Stimulated activated CD4-positive, alpha-beta T cell treated with anti-CD3 and anti-CD28 coated beads, Interleukin-12 subunit alpha, Interleukin-12 subunit beta, amount 100 ng/mL, for 48 hours (primary cell): ENCODE measurements at regions not wholly inside any gene's neighbourhood (a gene's known extent, or its start where the extent isn't known, plus 50 kb on each side); places are given as distances from the start of the nearest gene placed in this dataset.
"Not testable (repeated sequence)": the region's sequence is repeated elsewhere in the genome, so short reads cannot be mapped to it uniquely, and the experiment has no call there.

Source experiments
- DNase-seq, 3 donors: peaks; one replicate each; pipeline ENCODE4 v3.0.0-alpha.2; 2020; ENCODE audit warnings: low read depth in 2 of 3, low spot score in 1 of 3

DNA sequence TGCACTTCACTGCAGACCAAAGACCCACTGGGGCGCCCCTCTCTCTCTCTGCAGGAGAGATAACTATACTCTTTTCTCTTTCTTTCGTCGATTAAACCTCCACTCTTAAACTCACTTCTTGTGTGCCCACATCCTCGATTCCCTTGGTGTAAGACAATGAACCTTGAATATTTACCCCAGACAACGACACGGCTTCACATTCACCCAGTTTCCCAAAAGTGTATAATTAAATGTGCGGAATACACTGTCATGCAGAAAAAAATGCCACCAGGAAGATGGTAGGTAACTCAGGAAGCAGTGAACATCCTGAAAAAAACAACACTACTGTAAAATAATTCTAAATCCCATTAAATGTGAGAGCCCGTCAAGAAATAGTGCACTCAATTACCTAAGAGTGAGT lies 882.2 kb downstream of the TYW1 start:
- no peak for DNase-seq

DNA sequence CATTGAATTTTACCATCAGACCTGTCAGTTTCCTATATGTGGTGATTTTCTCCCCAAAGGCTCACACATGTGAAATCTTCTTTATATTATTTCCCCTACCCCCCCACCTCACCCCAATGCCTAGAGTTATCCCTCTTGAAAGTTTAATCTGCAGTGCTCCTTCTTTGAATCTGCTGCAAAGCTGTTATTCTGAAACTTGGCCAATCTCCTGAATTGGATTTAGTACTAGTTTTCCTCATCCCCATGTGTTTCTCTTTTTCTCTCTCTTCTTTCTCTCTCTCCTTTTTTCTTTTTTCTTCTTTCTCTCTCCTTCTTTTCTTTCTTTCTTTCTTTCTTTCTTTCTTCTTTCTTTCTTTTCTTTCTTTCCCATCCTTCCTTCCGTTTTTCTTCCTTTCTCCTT lies 886.2 kb downstream of the TYW1 start:
- no peak for DNase-seq

GRCh38 chr7:67890316-67890715 lies 893.7 kb downstream of the TYW1 start:
- DNase-seq = no peak

GRCh38 chr7:67894746-67895145 lies 898.1 kb downstream of the TYW1 start:
- DNase-seq = no peak

DNA sequence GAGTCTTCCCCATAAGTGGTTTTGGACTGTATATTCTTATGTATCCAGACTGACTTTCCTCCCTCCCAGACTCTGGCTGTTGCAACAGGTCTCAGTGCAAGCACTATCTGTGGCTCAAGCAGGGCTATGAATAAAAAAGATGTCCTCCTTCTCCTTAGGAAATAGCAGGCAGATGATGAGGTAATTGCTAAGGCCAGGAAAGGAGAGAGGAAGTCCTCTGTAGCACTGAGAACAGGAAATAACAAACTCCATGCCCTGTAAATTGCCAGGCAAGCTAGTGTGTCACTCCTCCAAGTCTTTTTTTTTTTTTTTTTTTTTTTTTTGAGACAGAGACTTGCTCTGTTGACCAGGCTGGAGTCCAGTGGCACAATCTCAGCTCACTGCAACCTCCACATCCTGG lies 900.1 kb downstream of the TYW1 start:
- DNase-seq = no peak

DNA sequence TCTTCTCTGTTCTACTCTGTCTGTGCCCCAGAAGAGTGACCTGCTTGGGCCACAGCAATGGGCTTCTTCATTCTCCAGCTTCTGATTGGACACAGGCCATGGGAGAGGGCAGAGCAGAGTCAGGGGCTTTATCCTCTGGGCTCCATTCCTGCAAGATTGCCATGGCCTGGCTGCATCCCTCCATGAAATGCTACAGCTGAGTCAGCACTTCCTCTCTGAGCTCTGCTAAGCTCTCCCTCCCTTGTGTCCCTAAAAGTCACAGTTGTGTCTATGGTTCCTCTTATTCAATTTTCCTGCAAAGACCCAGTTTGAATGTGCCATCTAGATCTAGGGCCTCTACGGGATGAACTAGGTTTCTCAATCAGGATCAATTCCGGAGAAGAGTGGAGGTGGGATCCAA lies 903.8 kb downstream of the TYW1 start:
- DNase-seq = no peak

DNA sequence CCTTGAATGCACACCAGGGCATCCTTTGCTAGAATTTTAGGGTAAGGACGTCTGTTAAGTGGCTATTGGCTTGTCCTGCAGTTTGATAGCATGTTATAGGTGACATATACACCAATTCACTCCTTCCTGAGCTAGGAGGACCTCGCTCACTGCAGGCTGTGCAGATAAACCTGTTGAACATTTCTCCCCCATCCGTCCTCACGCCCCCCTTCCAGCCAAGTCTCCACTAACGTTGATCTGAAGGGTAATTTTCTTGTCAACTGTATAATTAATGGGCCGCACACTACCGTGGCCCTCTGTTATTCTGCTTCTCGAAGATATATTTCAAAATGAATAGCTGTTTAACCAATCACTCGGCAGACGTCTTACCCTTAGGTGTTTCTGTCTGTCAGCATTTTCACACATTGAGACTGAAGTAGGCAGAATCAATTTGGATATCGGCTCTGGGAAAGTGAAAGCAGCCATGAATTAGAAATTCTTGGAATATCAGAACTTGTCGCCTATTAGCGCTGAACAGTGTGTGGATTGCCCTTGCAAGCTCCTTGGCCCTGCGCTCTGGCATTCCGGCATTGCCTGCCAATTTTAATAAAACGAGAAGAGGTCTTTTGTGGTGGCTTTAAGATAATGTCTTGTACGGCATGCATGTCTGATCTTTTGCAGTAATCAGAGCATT lies 905.3 kb downstream of the TYW1 start:
- no peak for DNase-seq

DNA sequence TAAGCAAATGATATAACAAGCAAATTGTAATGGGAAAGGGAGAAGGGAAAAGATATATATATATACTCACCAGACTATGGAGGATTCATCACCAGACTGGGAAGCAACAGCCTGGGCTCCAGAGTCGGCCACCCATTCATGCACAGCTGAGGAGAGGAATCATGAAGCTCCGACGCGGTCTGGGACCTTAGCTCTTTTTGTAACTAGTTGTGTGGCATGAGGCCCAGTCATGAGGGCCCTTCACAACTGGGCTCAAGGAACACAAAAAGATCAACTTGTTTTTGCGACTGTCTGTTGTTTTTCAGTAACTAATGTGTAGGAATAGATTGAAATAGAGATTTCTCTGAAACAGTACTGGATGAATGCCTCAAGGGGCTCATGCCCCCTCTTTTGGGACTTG lies 911.2 kb downstream of the TYW1 start:
- no peak for DNase-seq

DNA sequence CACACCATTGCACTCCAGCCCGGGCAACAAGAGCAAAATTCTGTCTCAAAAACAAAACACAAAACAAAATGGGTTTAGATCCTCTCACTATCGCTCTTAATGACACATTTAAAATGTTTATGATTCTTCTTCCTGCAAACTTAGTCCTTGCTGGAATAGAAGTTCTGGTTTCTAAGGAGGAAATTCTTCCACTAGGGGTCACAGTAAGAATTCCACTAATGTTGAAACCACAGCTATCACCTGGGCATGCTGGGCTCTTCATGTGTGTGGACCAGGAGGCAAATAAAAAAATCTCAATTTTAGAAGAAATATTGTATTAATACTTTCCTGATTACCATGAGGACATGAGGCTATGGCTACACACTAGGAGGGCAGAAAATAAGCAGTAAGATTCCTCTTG lies 915.8 kb downstream of the TYW1 start:
- DNase-seq = no peak

DNA sequence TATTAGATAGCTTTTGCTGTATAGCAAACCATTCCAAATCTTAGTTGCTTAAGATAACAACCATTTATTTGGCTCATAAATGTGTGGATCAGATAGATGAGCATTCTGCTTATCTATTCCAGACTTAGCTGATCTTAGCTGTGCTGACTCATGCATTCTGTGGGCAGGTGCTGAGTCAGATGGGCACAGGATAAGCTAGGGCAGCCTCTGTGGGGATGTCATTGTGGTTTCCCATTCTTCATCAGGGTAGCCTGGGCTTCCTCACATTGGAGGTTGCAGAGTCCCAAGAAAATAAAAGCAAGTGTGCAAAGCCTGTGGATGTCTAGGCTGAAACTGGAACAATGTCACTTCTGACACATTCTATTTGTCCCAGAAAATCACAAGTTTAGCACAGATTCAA lies 917.0 kb downstream of the TYW1 start:
- no peak for DNase-seq

GRCh38 chr7:67916111-67916510 lies 919.5 kb downstream of the TYW1 start:
- not testable (repeated sequence) for DNase-seq

DNA sequence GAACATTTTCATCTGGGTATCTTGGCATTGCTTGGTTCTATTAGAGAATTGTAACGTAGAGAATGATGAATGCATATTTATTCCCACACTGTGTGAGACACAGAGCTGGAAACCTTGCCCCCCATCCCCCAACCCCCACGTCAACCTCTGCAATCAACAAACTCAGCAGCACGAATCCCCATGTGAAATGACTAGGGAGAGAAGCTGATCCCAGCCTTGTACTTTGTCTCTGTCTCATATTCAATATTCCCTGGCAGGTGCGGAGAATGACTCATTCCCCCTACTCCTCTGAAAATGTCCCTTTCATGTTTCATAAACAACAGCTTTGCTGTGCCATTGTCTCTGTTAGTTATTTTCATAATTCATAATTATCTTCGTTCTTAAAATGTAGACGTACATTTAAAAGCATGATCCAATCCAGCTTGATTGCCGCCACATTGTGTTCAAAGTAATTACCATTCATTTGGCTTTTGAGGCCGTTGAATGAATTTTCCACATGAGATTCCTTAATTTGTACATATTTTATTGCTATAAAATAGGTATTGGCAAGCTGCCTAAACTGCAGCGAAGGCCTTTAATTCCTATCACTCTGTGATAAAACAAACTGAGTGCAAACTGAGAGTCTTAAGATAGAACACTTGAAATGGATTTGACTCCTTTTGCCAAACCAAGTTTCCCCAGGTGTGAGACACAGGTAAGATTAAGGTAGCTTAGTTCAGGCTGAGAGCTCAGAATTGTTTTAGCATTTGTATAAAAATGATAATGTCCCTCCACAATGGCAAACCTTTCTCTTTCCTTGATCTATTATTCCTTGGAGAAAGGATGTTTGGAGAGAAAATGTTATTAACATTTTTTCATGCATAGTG lies 920.2 kb downstream of the TYW1 start:
- no peak for DNase-seq

DNA sequence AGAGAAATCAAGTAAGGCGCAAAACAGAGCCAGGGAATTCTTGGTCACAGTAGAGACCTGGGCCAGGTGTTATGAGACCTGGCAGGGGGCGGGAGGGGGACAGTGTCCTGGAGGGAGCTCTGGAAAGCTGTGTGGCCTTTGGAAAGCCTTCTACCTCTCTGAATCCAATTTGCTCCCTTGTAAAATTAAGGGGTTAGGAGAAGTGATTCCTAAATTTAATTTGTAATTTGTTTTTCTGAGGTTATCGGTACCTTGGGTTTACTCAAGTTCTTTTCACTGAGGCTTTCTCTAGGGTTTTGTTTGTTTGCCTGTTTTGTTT lies 920.8 kb downstream of the TYW1 start:
- DNase-seq = no peak

DNA sequence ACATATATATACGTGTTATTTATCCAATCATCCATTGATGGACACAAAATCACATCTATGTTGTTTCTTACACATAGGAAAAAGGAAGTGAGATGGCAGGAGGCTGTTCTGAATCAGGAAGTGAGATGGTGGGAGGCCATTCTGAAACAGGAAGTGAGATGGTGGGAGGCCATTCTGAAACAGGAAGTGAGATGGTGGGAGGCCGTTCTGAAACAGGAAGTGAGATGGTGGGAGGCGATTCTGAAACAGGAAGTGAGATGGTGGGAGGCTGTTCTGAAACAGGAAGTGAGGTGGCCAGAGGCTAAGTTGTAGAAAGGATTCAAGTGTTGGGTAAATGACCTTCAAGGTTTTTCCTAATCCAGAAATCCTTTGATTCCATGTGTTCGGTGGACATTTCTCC lies 921.5 kb downstream of the TYW1 start:
- no peak for DNase-seq

DNA sequence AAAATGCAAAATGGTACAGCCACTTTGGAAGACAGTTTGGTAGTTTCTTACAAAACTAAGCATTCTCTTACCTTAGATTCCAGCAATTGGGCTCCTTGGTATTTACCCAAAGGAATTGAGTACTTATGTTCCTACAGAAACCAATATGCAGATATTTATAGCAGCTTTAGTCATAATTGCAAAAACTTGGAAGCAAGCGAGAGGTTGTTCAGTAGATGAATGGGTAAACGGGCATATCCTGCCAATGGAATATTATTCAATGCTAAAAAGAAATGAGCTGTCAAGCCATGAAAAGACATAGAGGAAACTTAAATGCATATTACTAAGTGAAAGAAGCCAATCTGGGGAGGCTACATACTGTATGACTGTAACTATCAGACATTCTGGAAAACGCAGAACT lies 926.7 kb downstream of the TYW1 start:
- no peak for DNase-seq

DNA sequence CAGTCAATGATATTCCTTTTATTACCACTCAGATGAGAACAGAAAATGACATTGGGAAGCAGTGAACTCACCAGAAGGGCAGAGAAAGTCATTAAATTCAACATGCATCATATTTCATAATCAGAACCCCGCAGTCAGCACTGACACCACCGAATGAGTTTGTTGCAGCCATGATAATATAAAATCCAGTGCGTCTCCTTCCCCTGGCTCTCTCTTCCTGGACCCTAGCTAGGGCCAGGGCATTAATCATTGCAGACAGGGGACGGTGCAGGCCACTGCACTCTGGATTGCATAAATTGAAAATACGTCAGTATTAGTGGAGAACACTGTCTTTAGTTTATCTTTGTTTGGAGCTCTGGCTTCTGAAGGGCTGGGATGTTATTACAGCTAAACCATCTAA lies 931.5 kb downstream of the TYW1 start:
- no peak for DNase-seq

- DNase-seq = not testable (repeated sequence)
Measured at GRCh38 chr7:67936447-67936846, 939.8 kb downstream of the TYW1 start.

DNA sequence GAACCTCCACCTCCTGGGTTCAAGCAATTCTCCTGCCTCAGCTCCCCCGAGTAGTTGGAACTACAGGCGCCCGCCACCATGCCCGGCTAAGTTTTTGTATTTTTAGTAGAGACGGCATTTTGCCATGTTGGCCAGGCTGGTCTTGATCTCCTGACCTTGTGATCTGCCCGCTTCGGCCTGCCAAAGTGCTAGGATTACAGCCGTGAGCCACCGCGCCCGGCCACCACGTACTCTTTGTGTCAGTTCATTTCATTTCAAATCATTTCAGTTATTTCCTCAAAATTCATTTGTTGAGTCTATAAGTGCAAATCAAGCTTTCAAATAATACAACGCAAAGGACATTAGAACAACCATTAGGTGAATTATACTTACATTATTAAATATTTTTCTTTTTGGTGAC lies 943.8 kb downstream of the TYW1 start:
- no peak for DNase-seq

DNA sequence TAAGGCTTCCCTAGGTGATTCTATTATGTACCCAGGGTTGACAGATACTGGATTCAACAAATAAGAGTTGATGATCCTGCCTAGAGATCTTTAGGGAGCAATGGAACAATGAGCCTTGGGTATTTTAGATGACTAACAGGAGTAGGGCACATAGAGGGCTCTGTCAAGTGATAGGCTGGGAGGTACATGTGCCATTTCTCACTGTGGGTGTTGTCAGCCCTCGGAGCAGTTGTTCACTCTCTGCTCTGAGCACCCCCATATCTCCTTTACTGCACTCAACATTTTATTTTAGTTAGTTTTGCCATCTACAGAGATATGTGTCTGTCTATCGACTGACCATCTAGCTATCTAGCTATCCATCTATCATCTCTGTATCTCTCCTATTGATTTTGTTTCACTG lies 950.6 kb downstream of the TYW1 start:
- no peak for DNase-seq

DNA sequence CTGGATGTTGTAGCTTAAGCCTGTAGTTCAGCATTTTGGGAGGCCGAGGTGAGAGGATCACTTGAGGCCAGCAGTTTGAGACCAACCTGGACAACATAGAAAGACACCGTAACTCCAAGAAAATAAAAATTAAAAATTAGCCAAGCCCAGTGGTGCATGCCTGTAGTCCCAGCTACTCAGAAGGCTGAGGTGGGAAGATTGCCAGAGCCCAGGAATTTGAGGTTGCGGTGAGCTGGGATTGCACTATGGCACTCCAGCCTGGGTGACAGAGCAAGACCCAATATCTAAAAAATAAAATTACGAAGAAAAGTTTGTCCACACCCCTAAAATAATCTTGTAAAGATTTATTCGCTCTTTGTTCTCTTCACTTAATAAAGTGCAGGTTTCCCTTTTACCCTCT lies 951.0 kb downstream of the TYW1 start:
- DNase-seq = no peak

GRCh38 chr7:67950321-67951083 lies 953.9 kb downstream of the TYW1 start:
- no peak for DNase-seq

DNA sequence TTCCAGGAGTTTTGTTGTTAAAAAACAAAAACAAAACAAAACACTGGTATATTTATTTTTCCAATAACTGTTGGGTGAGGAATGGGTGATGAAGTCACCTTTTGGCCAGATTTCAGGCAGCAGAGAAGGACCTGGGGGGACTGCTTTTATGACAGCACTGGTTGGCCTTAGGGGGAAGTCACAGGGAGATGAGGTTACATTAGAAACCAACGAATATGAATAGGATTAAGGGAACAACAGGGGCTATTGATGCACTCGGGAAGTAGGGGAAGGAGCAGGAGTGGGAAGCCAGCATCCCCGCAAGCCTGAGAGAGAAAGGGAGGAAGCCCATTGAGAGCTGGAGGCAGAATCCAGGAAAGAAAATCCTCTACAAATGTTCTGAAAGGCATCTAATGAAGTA lies 958.4 kb downstream of the TYW1 start:
- DNase-seq = no peak
